Neural progenitor cell (in vitro differentiated cells): ENCODE measurements at regions not wholly inside any gene's neighbourhood (a gene's known extent, or its start where the extent isn't known, plus 50 kb on each side); places are given as distances from the start of the nearest gene placed in this dataset.
A peak's percentile ranks its signal among the peaks of the same experiment; 100 is the strongest.

Experiments used
- DNase-seq: peaks from one replicate; pipeline ENCODE4 v3.0.0-alpha.2; 2016; ENCODE audit warnings: low spot score
- H2AFZ ChIP-seq: fragments of 200-600 bp; sonication (generic); replicated peaks from 2 replicates; pipeline ENCODE4 v1.6.1; 2016; ENCODE audit warnings: antibody characterized with exemption
- H3F3A ChIP-seq: fragments of 200-600 bp; sonication (generic); 2 replicates; pipeline ENCODE4 v1.6.1; 2016; ENCODE audit warnings: antibody characterized with exemption, low read depth
- H3K27ac ChIP-seq: fragments of 200-600 bp; sonication (generic); 2 replicates; pipeline ENCODE4 v1.5.1; 2016; ENCODE audit warnings: mild to moderate bottlenecking
- H3K27me3 ChIP-seq: fragments of 200-600 bp; sonication (generic); 2 replicates; pipeline ENCODE4 v1.6.1; 2016; ENCODE audit warnings: mild to moderate bottlenecking, moderate library complexity
- H3K36me3 ChIP-seq: fragments of 200-600 bp; sonication (generic); 2 replicates; pipeline ENCODE4 v1.5.1; 2016
- H3K4me1 ChIP-seq: fragments of 200-600 bp; sonication (generic); 2 replicates; pipeline ENCODE4 v1.6.1; 2016; ENCODE audit warnings: mixed run types
- H3K4me2 ChIP-seq: fragments of 200-600 bp; sonication (generic); 2 replicates; pipeline ENCODE4 v1.6.1; 2016
- H3K4me3 ChIP-seq: fragments of 200-600 bp; sonication (generic); 2 replicates; pipeline ENCODE4 v1.5.1; 2016
- H3K79me2 ChIP-seq: fragments of 200-600 bp; sonication (generic); 2 replicates; pipeline ENCODE4 v1.6.1; 2016; ENCODE audit warnings: low read depth
- H3K9ac ChIP-seq: fragments of 200-600 bp; sonication (generic); 2 replicates; pipeline ENCODE4 v1.6.1; 2016
- H3K9me3 ChIP-seq: fragments of 200-600 bp; sonication (generic); 2 replicates; pipeline ENCODE4 v1.5.1; 2016; ENCODE audit warnings: low read depth
- H4K20me1 ChIP-seq: fragments of 200-600 bp; sonication (generic); 2 replicates; pipeline ENCODE4 v1.6.1; 2016; ENCODE audit warnings: low read depth
- H3K27ac Mint-ChIP-seq: 3 replicates; pipeline ENCODE4 v1.8.0; 2021; ENCODE audit warnings: mixed read lengths
- H3K27me3 Mint-ChIP-seq: 2 replicates; pipeline ENCODE4 v1.8.0; 2022; ENCODE audit warnings: low read depth, mild to moderate bottlenecking, inconsistent platforms, moderate library complexity, mixed read lengths; ENCODE audit not compliant: insufficient read depth
- H3K36me3 Mint-ChIP-seq: 3 replicates; pipeline ENCODE4 v1.8.0; 2021; ENCODE audit warnings: mixed read lengths
- H3K4me1 Mint-ChIP-seq: 3 replicates; pipeline ENCODE4 v1.8.0; 2021; ENCODE audit warnings: mixed read lengths
- H3K4me3 Mint-ChIP-seq: 3 replicates; pipeline ENCODE4 v1.8.0; 2021; ENCODE audit warnings: mild to moderate bottlenecking, moderate library complexity, mixed read lengths
- H3K9me3 Mint-ChIP-seq: 3 replicates; pipeline ENCODE4 v1.8.0; 2020; ENCODE audit warnings: mixed read lengths
- EZH2 ChIP-seq: fragments of 200-600 bp; sonication (generic); IDR thresholded peaks from 2 replicates; pipeline ENCODE4 v1.6.1; 2017; ENCODE audit warnings: antibody characterized with exemption, mild to moderate bottlenecking, moderate library complexity
- EZH2phosphoT487 ChIP-seq: fragments of 200-600 bp; sonication (generic); IDR thresholded peaks from 2 replicates; pipeline ENCODE4 v1.6.1; 2017; ENCODE audit warnings: antibody characterized with exemption
- TF ChIP-seq, protein P1 (sequence below): fragments of 200-600 bp; sonication (generic); IDR thresholded peaks from 2 replicates; pipeline ENCODE4 v1.5.1; 2017; ENCODE audit warnings: antibody characterized with exemption, mild to moderate bottlenecking

DNA sequence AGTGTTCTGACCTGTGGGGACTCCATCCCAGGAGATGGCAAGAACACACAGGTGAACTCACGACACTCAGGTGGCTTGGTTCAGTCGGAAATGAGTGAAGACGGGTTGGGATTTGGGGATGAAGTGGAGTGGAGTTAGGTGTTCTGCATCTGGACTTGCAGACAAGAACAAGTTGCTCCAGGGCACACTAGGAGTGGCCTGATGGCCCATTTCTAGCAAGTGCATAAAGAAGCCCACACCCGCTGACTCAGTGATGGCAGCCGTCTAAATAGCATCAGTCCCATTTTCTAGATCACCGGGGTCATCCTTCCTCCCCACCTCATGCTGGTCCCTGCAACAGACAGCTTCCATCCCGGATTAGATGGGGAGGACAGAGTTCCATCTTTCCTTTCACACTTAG, 278.4 kb downstream of the C1orf94 start:
- H3K27me3 ChIP-seq: no peaks in the 10 kb centered on the region
- H3K27ac Mint-ChIP-seq: no peak overlapping the region
- DNase-seq: no peak
- no peaks in the 10 kb centered on the region for H3K9me3 ChIP-seq
- H3K4me3 Mint-ChIP-seq: no peak overlapping the region
- no peak overlapping the region for H2AFZ ChIP-seq
- H3K4me3 ChIP-seq: no peak overlapping the region
- H3K36me3 ChIP-seq: no peaks in the 10 kb centered on the region
- no peaks in the 10 kb centered on the region for H3F3A ChIP-seq
- no peak overlapping the region for H3K4me2 ChIP-seq
- no peaks in the 10 kb centered on the region for H3K9me3 Mint-ChIP-seq
- TF ChIP-seq EZH2: no peak
- TF ChIP-seq, protein P1, sequence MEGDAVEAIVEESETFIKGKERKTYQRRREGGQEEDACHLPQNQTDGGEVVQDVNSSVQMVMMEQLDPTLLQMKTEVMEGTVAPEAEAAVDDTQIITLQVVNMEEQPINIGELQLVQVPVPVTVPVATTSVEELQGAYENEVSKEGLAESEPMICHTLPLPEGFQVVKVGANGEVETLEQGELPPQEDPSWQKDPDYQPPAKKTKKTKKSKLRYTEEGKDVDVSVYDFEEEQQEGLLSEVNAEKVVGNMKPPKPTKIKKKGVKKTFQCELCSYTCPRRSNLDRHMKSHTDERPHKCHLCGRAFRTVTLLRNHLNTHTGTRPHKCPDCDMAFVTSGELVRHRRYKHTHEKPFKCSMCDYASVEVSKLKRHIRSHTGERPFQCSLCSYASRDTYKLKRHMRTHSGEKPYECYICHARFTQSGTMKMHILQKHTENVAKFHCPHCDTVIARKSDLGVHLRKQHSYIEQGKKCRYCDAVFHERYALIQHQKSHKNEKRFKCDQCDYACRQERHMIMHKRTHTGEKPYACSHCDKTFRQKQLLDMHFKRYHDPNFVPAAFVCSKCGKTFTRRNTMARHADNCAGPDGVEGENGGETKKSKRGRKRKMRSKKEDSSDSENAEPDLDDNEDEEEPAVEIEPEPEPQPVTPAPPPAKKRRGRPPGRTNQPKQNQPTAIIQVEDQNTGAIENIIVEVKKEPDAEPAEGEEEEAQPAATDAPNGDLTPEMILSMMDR: no peak
- TF ChIP-seq EZH2phosphoT487: no peak
- no peaks in the 10 kb centered on the region for H3K4me1 ChIP-seq
- no peaks in the 10 kb centered on the region for H3K79me2 ChIP-seq
- H3K27me3 Mint-ChIP-seq: peaks cover 4% of the 10 kb centered on the region
- no peak overlapping the region for H3K27ac ChIP-seq
- no peak overlapping the region for H3K9ac ChIP-seq
- no peaks in the 10 kb centered on the region for H4K20me1 ChIP-seq
- no peaks in the 10 kb centered on the region for H3K36me3 Mint-ChIP-seq
- H3K4me1 Mint-ChIP-seq: no peaks in the 10 kb centered on the region

DNA sequence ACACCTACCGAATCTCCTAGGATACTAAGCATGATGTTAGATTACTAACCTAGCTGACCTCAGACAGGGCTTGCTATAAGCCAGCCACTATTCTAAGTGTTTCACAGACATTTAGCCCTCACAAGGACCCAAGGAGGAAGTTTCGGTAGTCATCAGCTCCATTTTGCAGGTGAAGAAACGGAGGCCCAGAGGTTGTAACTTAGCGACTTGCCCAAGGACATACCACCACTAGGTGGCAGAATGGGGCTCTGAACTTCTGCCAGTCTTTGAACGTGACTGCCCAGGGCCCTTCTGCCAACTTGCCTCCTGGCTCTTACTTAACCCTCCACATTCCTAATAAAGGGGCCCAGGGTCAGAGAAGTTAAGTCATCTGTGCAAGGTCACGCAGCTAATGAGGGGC, 283.5 kb downstream of the C1orf94 start:
- H3K4me3 Mint-ChIP-seq: no peak overlapping the region
- H3K27ac ChIP-seq: no peak overlapping the region
- no peaks in the 10 kb centered on the region for H3K9me3 Mint-ChIP-seq
- H3F3A ChIP-seq: no peaks in the 10 kb centered on the region
- H3K27ac Mint-ChIP-seq: no peak overlapping the region
- H3K27me3 Mint-ChIP-seq: no peaks in the 10 kb centered on the region
- no peak overlapping the region for H2AFZ ChIP-seq
- H4K20me1 ChIP-seq: no peaks in the 10 kb centered on the region
- H3K9ac ChIP-seq: no peak overlapping the region
- no peaks in the 10 kb centered on the region for H3K27me3 ChIP-seq
- no peaks in the 10 kb centered on the region for H3K36me3 Mint-ChIP-seq
- no peak overlapping the region for H3K4me3 ChIP-seq
- H3K36me3 ChIP-seq: no peaks in the 10 kb centered on the region
- no peaks in the 10 kb centered on the region for H3K4me1 Mint-ChIP-seq
- H3K79me2 ChIP-seq: no peaks in the 10 kb centered on the region
- no peaks in the 10 kb centered on the region for H3K9me3 ChIP-seq
- TF ChIP-seq, protein P1: peak; percentile 71
- TF ChIP-seq EZH2: no peak
- peak; percentile 47 for DNase-seq
- no peak overlapping the region for H3K4me2 ChIP-seq
- H3K4me1 ChIP-seq: no peaks in the 10 kb centered on the region

DNA sequence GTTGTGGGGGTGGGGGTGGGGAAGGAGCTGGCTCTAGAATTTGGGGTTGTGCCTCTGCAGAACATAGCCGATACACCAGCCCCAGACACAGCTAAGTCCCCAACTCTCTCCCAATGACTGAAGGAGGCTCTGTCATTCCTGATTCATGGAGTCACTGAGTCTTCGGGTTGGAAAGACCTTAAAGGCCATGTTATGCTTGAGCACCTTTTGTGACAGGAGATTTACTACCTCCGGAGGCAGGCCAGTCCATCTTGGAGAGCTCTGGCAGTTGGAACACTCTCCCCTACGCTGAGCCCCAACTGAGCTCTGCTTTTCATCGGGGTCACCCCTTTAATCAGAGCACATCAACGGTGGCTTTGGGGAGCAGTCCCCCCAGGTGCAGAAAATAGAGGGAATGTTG, 284.4 kb upstream of the GJB5 start:
- H3K79me2 ChIP-seq: no peaks in the 10 kb centered on the region
- no peak overlapping the region for H3K4me2 ChIP-seq
- no peak overlapping the region for H2AFZ ChIP-seq
- no peak overlapping the region for H3K4me3 ChIP-seq
- no peaks in the 10 kb centered on the region for H3K36me3 ChIP-seq
- no peak overlapping the region for H3K4me3 Mint-ChIP-seq
- H4K20me1 ChIP-seq: no peaks in the 10 kb centered on the region
- H3K27ac Mint-ChIP-seq: no peak overlapping the region
- no peaks in the 10 kb centered on the region for H3K36me3 Mint-ChIP-seq
- H3K4me1 Mint-ChIP-seq: peaks cover 10% of the 10 kb centered on the region
- TF ChIP-seq, protein P1: no peak
- no peak for TF ChIP-seq EZH2
- no peak for TF ChIP-seq EZH2phosphoT487
- no peak overlapping the region for H3K9ac ChIP-seq
- no peaks in the 10 kb centered on the region for H3K9me3 ChIP-seq
- no peaks in the 10 kb centered on the region for H3F3A ChIP-seq
- H3K27ac ChIP-seq: no peak overlapping the region
- no peaks in the 10 kb centered on the region for H3K9me3 Mint-ChIP-seq
- no peak for DNase-seq
- H3K27me3 ChIP-seq: no peaks in the 10 kb centered on the region
- H3K4me1 ChIP-seq: no peaks in the 10 kb centered on the region
- peaks cover 8% of the 10 kb centered on the region for H3K27me3 Mint-ChIP-seq

DNA sequence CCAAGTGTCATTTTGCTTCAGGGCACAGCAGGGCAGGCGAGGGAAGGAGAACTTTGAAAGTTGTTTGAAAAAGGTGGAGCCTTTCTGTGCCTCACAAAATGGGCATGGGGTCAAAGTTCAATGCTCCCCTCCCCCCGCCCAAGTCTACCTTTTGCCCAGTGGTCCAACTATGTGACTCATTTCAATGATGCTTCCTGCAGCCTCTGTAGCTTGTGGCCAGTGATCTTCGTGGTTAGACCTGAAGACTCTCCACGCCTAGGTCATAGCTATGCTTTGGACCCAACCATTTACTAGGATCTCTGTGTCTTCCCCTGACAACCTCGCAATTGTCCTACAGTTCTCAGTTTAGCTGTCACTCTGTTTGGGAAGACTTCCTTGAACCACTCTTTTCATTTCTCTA, 280.3 kb upstream of the GJB5 start:
- no peaks in the 10 kb centered on the region for H3K79me2 ChIP-seq
- no peaks in the 10 kb centered on the region for H3K9me3 Mint-ChIP-seq
- H3K27me3 Mint-ChIP-seq: peaks cover 8% of the 10 kb centered on the region
- H3K4me3 Mint-ChIP-seq: no peak overlapping the region
- H3K4me1 ChIP-seq: peaks cover 13% of the 10 kb centered on the region
- H3K4me3 ChIP-seq: no peak overlapping the region
- H3K27me3 ChIP-seq: no peaks in the 10 kb centered on the region
- no peak for DNase-seq
- H3K9me3 ChIP-seq: no peaks in the 10 kb centered on the region
- no peak overlapping the region for H3K9ac ChIP-seq
- H3K27ac Mint-ChIP-seq: no peak overlapping the region
- H3F3A ChIP-seq: peaks cover 8% of the 10 kb centered on the region
- no peaks in the 10 kb centered on the region for H3K36me3 Mint-ChIP-seq
- no peak overlapping the region for H3K4me2 ChIP-seq
- H2AFZ ChIP-seq: no peak overlapping the region
- TF ChIP-seq EZH2phosphoT487 (no peak), EZH2 (no peak)
- TF ChIP-seq, protein P1: no peak
- no peaks in the 10 kb centered on the region for H4K20me1 ChIP-seq
- peaks cover 23% of the 10 kb centered on the region for H3K4me1 Mint-ChIP-seq
- no peaks in the 10 kb centered on the region for H3K36me3 ChIP-seq
- no peak overlapping the region for H3K27ac ChIP-seq
